ENCODE measurements at regions not wholly inside any gene's neighbourhood (a gene's known extent, or its start where the extent isn't known, plus 50 kb on each side); places are given as distances from the start of the nearest gene placed in this dataset.

DNA sequence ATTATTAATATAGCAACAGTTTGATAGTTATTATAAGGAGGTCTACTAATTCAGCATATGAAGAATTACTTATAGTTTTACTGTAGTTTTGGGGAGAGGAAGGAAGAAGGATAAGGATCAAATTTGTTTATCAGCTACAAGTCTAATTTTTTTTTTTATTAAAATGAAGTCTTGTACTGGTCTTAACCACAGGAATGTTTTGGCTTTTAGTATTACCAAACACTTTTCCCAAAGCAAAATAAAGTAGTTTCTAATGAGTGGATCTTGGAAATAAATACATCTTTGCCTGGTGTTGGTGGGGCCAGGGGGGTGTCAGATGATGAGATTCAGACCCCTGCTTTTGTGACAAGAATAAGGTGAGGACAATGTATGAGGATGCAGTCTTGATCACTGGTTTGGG, 57.2 kb upstream of the ZDHHC17 start (continued):
- TF ChIP-seq BCL11A (tag by site-specific recombination; IDR thresholded peaks at IDR 0.05; ENCODE audit: low read depth) (no peak), ZNF23 (tag by site-specific recombination; IDR thresholded peaks at IDR 0.05; ENCODE audit: borderline replicate concordance) (no peak), ZNF239 (tag by site-specific recombination; IDR thresholded peaks at IDR 0.05) (no peak), ZNF324 (tag by site-specific recombination; IDR thresholded peaks at IDR 0.05) (no peak), ZNF214 (tag by site-specific recombination; IDR thresholded peaks at IDR 0.05; ENCODE audit: borderline replicate concordance) (no peak)

DNA sequence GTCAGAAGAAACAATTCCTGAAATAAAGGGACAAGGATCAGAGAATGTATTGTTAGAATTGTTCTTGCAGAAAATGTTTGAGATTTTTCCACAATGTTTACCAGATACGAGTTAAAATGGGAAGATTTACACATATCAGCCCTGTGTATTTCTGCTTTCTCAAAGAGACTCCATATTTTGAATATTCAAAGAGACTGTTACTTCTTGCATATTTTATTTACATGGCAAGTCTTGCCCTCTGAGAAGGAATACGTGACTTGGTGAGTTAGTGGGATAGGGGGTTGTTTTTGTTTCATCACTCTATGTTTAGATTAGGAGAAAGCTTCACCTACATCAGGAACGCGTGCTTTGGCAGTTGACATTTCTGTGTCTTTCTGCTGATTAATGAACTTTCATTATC, 56.1 kb upstream of the ZDHHC17 start:
- TF ChIP-seq SALL2 (tag by site-specific recombination; IDR thresholded peaks at IDR 0.05; ENCODE audit: borderline replicate concordance): no peak
- TF ChIP-seq ZNF629 (tag by site-specific recombination; IDR thresholded peaks at IDR 0.05): no peak
- no peak for TF ChIP-seq ZNF571 (tag by site-specific recombination; IDR thresholded peaks at IDR 0.05)
- no peak for TF ChIP-seq ZNF610 (tag by site-specific recombination; IDR thresholded peaks at IDR 0.05; ENCODE audit: borderline replicate concordance)
- TF ChIP-seq ZNF202 (tag by site-specific recombination; IDR thresholded peaks at IDR 0.05; ENCODE audit: borderline replicate concordance): no peak
- TF ChIP-seq, protein P1, sequence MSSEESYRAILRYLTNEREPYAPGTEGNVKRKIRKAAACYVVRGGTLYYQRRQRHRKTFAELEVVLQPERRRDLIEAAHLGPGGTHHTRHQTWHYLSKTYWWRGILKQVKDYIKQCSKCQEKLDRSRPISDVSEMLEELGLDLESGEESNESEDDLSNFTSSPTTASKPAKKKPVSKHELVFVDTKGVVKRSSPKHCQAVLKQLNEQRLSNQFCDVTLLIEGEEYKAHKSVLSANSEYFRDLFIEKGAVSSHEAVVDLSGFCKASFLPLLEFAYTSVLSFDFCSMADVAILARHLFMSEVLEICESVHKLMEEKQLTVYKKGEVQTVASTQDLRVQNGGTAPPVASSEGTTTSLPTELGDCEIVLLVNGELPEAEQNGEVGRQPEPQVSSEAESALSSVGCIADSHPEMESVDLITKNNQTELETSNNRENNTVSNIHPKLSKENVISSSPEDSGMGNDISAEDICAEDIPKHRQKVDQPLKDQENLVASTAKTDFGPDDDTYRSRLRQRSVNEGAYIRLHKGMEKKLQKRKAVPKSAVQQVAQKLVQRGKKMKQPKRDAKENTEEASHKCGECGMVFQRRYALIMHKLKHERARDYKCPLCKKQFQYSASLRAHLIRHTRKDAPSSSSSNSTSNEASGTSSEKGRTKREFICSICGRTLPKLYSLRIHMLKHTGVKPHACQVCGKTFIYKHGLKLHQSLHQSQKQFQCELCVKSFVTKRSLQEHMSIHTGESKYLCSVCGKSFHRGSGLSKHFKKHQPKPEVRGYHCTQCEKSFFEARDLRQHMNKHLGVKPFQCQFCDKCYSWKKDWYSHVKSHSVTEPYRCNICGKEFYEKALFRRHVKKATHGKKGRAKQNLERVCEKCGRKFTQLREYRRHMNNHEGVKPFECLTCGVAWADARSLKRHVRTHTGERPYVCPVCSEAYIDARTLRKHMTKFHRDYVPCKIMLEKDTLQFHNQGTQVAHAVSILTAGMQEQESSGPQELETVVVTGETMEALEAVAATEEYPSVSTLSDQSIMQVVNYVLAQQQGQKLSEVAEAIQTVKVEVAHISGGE (tag by site-specific recombination; conservative IDR thresholded peaks at IDR 0.05; ENCODE audit: low read depth): no peak
- TF ChIP-seq HOXC10 (CRISPR knock-in tag; IDR thresholded peaks at IDR 0.05): no peak
- TF ChIP-seq ZBTB8A (tag by site-specific recombination; IDR thresholded peaks at IDR 0.05): no peak
- TF ChIP-seq, protein P2, sequence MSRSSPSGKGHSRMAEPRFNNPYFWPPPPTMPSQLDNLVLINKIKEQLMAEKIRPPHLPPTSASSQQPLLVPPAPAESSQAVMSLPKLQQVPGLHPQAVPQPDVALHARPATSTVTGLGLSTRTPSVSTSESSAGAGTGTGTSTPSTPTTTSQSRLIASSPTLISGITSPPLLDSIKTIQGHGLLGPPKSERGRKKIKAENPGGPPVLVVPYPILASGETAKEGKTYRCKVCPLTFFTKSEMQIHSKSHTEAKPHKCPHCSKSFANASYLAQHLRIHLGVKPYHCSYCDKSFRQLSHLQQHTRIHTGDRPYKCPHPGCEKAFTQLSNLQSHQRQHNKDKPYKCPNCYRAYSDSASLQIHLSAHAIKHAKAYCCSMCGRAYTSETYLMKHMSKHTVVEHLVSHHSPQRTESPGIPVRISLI (tag by site-specific recombination; IDR thresholded peaks at IDR 0.05): no peak
- TF ChIP-seq ZBTB21 (tag by site-specific recombination; IDR thresholded peaks at IDR 0.05): no peak
- no peak for TF ChIP-seq YY1 (tag by site-specific recombination; IDR thresholded peaks at IDR 0.05)
- TF ChIP-seq, protein P3, sequence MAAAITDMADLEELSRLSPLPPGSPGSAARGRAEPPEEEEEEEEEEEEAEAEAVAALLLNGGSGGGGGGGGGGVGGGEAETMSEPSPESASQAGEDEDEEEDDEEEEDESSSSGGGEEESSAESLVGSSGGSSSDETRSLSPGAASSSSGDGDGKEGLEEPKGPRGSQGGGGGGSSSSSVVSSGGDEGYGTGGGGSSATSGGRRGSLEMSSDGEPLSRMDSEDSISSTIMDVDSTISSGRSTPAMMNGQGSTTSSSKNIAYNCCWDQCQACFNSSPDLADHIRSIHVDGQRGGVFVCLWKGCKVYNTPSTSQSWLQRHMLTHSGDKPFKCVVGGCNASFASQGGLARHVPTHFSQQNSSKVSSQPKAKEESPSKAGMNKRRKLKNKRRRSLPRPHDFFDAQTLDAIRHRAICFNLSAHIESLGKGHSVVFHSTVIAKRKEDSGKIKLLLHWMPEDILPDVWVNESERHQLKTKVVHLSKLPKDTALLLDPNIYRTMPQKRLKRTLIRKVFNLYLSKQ (tag by site-specific recombination; IDR thresholded peaks at IDR 0.05; ENCODE audit: borderline replicate concordance): no peak
- no peak for TF ChIP-seq ZNF701 (tag by site-specific recombination; IDR thresholded peaks at IDR 0.05)
- TF ChIP-seq, protein P4, sequence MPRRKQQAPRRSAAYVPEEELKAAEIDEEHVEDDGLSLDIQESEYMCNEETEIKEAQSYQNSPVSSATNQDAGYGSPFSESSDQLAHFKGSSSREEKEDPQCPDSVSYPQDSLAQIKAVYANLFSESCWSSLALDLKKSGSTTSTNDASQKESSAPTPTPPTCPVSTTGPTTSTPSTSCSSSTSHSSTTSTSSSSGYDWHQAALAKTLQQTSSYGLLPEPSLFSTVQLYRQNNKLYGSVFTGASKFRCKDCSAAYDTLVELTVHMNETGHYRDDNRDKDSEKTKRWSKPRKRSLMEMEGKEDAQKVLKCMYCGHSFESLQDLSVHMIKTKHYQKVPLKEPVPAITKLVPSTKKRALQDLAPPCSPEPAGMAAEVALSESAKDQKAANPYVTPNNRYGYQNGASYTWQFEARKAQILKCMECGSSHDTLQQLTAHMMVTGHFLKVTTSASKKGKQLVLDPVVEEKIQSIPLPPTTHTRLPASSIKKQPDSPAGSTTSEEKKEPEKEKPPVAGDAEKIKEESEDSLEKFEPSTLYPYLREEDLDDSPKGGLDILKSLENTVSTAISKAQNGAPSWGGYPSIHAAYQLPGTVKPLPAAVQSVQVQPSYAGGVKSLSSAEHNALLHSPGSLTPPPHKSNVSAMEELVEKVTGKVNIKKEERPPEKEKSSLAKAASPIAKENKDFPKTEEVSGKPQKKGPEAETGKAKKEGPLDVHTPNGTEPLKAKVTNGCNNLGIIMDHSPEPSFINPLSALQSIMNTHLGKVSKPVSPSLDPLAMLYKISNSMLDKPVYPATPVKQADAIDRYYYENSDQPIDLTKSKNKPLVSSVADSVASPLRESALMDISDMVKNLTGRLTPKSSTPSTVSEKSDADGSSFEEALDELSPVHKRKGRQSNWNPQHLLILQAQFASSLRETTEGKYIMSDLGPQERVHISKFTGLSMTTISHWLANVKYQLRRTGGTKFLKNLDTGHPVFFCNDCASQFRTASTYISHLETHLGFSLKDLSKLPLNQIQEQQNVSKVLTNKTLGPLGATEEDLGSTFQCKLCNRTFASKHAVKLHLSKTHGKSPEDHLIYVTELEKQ (tag by site-specific recombination; IDR thresholded peaks at IDR 0.05; ENCODE audit: borderline replicate concordance): no peak
- TF ChIP-seq ZNF366 (tag by site-specific recombination; conservative IDR thresholded peaks at IDR 0.05): no peak
- TF ChIP-seq GLI4 (tag by site-specific recombination; IDR thresholded peaks at IDR 0.05): no peak
- no peak for TF ChIP-seq ZNF24 (tag by site-specific recombination; IDR thresholded peaks at IDR 0.05)
- ChIA-PET POLR2A (no interaction called here), CTCF (no interaction called here)
- Histone ChIP-seq H3K4me1 (ENCODE audit: control insufficient read depth, insufficient read depth, low read length) (no peaks in the 10 kb centered on the region), H3K36me3 (ENCODE audit: control insufficient read depth in 2 of 2, insufficient read depth in 1 of 2, low read length in 2 of 2) (no peaks in the 10 kb centered on the region), H3K27ac (ENCODE audit: extremely low read depth, low read depth, low read length) (no peak overlapping the region), H3K4me3 (ENCODE audit: low read depth, low read length) (no peak overlapping the region), H3K9me3 (ENCODE audit: control insufficient read depth, insufficient read depth, low read depth, low read length) (no peaks in the 10 kb centered on the region)
